Tibial nerve (tissue), 4 donors: ENCODE measurements at regions not wholly inside any gene's neighbourhood (a gene's known extent, or its start where the extent isn't known, plus 50 kb on each side); places are given as distances from the start of the nearest gene placed in this dataset.

Experiments
- CTCF ChIP-seq, 5 experiments: fragments of 200-600 bp in 3 of 5; fragments of 450-650 bp in 2 of 5; sonication (generic) in 3 of 5; IDR thresholded peaks; one replicate each; pipeline ENCODE4 v1.5.1; 2016 to 2019; ENCODE audit warnings: antibody characterized with exemption in 5 of 5, mild to moderate bottlenecking in 3 of 5, moderate library complexity in 2 of 5
- EP300 ChIP-seq, 2 donors: sonication (generic); formaldehyde crosslinking; IDR thresholded peaks; one replicate each; pipeline ENCODE4 v1.6.1; 2017; ENCODE audit warnings: antibody characterized with exemption in 2 of 2, mild to moderate bottlenecking in 1 of 2
- POLR2A ChIP-seq, 2 donors: fragments of 450-650 bp; IDR thresholded peaks; one replicate each; pipeline ENCODE4 v1.6.1; 2017; ENCODE audit warnings: antibody characterized with exemption in 2 of 2, mild to moderate bottlenecking in 2 of 2, moderate library complexity in 2 of 2

DNA sequence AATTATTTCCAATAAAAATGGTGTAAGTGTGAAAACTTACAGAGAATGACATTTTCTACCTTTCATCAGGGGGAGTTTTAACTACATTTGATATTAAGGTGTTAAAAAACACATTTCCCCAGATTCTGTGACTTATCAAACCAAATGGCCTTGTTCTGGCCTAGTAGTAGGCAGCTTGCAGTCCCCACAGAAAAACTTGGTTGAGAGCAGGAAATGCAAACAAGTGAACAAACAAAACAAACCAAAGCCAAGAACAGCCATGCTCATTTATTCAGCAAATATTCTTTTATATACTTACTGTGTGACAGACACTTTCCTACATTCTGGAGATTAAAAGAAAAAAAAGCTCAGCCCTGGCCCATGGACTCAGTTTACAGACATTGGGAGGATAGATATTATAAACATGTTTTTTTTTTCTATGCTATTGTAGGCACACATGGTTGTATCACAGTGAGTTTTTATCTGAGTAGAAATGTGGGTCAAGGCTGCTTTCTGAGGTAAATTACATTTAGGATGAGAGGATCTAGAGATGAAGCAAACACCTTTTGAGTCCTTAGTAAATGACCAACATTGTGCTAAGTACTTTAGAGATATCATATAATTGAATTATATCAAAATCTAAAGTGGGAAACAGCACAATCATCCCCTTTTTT is 449.2 kb upstream of the AADAT start:
- TF ChIP-seq CTCF (IDR thresholded peaks at IDR 0.05) (no peak), POLR2A (IDR thresholded peaks at IDR 0.05) (no peak), EP300 (IDR thresholded peaks at IDR 0.05) (no peak)
